Smooth muscle cell (in vitro differentiated cells): ENCODE measurements at regions not wholly inside any gene's neighbourhood (a gene's known extent, or its start where the extent isn't known, plus 50 kb on each side); places are given as distances from the start of the nearest gene placed in this dataset.
A peak's percentile ranks its signal among the peaks of the same experiment; 100 is the strongest.

ENCODE experiments used
- DNase-seq: peaks from one replicate; lab custom pipeline; 2025; ENCODE audit not compliant: unreplicated experiment; lab: John Stamatoyannopoulos, UW
- H2AFZ ChIP-seq: fragments of 200-600 bp; sonication (generic); 2 replicates; pipeline ENCODE4 v1.6.0; 2016; ENCODE audit warnings: antibody characterized with exemption, low read depth, mild to moderate bottlenecking
- H3F3A ChIP-seq: fragments of 200-600 bp; sonication (generic); 2 replicates; pipeline ENCODE4 v1.6.0; 2017; ENCODE audit warnings: antibody characterized with exemption, low read depth
- H3K27ac ChIP-seq: fragments of 200-600 bp; sonication (generic); 2 replicates; pipeline ENCODE4 v1.5.1; 2016; ENCODE audit warnings: low read depth, mild to moderate bottlenecking
- H3K27me3 ChIP-seq: fragments of 200-600 bp; sonication (generic); 2 replicates; pipeline ENCODE4 v1.6.1; 2016; ENCODE audit warnings: low read depth, mild to moderate bottlenecking
- H3K36me3 ChIP-seq: fragments of 200-600 bp; sonication (generic); 2 replicates; pipeline ENCODE4 v1.5.1; 2016; ENCODE audit warnings: low read depth
- H3K4me1 ChIP-seq: fragments of 200-600 bp; sonication (generic); 2 replicates; pipeline ENCODE4 v1.5.1; 2016; ENCODE audit warnings: low read depth
- H3K4me2 ChIP-seq: fragments of 200-600 bp; sonication (generic); 2 replicates; pipeline ENCODE4 v1.6.0; 2016; ENCODE audit warnings: mild to moderate bottlenecking
- H3K4me3 ChIP-seq: fragments of 200-600 bp; sonication (generic); 2 replicates; pipeline ENCODE4 v1.5.1; 2016; ENCODE audit warnings: mild to moderate bottlenecking
- H3K79me2 ChIP-seq: fragments of 200-600 bp; sonication (generic); 2 replicates; pipeline ENCODE4 v1.6.0; 2016; ENCODE audit warnings: low read depth, mild to moderate bottlenecking
- H3K9ac ChIP-seq: fragments of 200-600 bp; sonication (generic); 2 replicates; pipeline ENCODE4 v1.6.0; 2016; ENCODE audit warnings: low read depth
- H3K9me3 ChIP-seq: fragments of 200-600 bp; sonication (generic); replicated peaks from 2 replicates; pipeline ENCODE4 v1.5.1; 2016; ENCODE audit warnings: low read depth
- H4K20me1 ChIP-seq: fragments of 200-600 bp; sonication (generic); 2 replicates; pipeline ENCODE4 v1.6.0; 2016; ENCODE audit warnings: low read depth
- WGBS: methylation state at CpG from one replicate; pipeline ENCODE4 v1.1.7; 2016; ENCODE audit warnings: low lambda C conversion rate; 5-methylcytosine and 5-hydroxymethylcytosine counted together
- TF ChIP-seq, protein P1 (sequence below): fragments of 200-600 bp; sonication (generic); IDR thresholded peaks from 2 replicates; pipeline ENCODE4 v1.5.1; 2017; ENCODE audit warnings: borderline replicate concordance, mild to moderate bottlenecking, antibody characterized with exemption; ENCODE audit not compliant: insufficient read depth, poor library complexity, severe bottlenecking

DNA sequence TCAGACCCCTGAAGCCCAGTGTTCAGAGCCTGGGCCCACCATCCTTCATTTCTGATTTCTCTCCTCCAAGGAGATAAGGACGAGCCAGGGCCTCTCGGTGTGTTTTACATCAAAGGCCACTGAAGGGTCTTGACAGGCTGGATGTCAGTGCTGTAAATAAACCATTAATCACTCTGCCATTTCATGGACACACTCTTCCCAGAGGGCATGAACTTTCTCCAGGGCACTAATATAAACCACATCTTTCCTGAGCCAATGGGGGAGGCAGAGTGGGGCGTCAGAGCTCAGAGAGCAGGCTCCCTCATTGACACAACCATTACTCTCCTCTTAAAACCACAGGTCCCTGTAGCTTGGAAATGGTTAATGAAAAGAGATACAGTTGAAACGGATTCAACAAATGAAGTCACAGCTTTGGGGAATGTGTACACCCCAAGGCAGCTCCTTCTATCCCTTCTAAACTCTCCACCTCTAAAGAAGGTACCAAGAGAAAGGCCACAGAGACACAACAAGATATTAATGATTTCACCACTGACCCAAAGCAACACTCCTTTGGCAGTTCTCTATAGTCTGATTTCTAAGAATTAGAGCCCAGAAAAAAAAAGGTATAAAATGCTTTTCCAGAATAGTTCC lies 200.6 kb downstream of the CHIC2 start:
- Histone ChIP-seq H3K4me1 (peaks cover 5% of the 10 kb centered on the region), H3K4me3 (no peak overlapping the region), H3K9ac (no peak overlapping the region), H3F3A (no peaks in the 10 kb centered on the region), H3K4me2 (no peak overlapping the region), H3K9me3 (no peaks in the 10 kb centered on the region), H3K36me3 (no peaks in the 10 kb centered on the region), H2AFZ (no peak overlapping the region), H3K79me2 (no peaks in the 10 kb centered on the region), H4K20me1 (no peaks in the 10 kb centered on the region), H3K27me3 (no peaks in the 10 kb centered on the region), H3K27ac (no peak overlapping the region)
- WGBS: 23% methylated on average over 4 of the region's 4 CpGs
- TF ChIP-seq, protein P1, sequence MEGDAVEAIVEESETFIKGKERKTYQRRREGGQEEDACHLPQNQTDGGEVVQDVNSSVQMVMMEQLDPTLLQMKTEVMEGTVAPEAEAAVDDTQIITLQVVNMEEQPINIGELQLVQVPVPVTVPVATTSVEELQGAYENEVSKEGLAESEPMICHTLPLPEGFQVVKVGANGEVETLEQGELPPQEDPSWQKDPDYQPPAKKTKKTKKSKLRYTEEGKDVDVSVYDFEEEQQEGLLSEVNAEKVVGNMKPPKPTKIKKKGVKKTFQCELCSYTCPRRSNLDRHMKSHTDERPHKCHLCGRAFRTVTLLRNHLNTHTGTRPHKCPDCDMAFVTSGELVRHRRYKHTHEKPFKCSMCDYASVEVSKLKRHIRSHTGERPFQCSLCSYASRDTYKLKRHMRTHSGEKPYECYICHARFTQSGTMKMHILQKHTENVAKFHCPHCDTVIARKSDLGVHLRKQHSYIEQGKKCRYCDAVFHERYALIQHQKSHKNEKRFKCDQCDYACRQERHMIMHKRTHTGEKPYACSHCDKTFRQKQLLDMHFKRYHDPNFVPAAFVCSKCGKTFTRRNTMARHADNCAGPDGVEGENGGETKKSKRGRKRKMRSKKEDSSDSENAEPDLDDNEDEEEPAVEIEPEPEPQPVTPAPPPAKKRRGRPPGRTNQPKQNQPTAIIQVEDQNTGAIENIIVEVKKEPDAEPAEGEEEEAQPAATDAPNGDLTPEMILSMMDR: no peak
- DNase-seq: no peak

DNA sequence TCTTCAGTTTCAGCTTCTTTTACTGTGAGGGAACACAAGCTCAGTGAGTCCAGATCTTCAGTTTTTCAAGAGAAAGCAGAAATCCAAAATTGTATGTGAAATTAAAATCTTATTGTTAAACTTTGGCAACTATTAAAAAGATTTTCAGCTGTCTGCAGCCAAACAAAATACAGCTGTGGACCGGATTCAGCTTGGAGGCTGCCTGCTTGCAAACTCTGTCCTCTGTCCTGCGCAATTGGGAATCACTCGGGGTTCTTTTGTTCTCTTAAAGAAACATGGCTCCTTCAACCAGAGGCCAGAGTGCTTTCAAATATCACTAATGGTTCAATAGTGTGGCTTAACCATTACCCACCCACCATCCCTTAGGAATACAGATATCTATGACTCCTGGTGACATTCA lies 201.2 kb downstream of the CHIC2 start:
- H3F3A ChIP-seq: no peaks in the 10 kb centered on the region
- H3K27ac ChIP-seq: no peak overlapping the region
- H3K27me3 ChIP-seq: no peaks in the 10 kb centered on the region
- H3K4me1 ChIP-seq: peaks cover 5% of the 10 kb centered on the region
- no peak for DNase-seq
- no peak overlapping the region for H3K4me2 ChIP-seq
- peak overlapping the region; percentile 27 for H3K9ac ChIP-seq
- no peak overlapping the region for H2AFZ ChIP-seq
- no peak overlapping the region for H3K4me3 ChIP-seq
- TF ChIP-seq, protein P1: no peak
- H4K20me1 ChIP-seq: no peaks in the 10 kb centered on the region
- no peaks in the 10 kb centered on the region for H3K79me2 ChIP-seq
- WGBS: 50% methylated on average over 3 of the region's 3 CpGs
- H3K9me3 ChIP-seq: no peaks in the 10 kb centered on the region
- no peaks in the 10 kb centered on the region for H3K36me3 ChIP-seq

DNA sequence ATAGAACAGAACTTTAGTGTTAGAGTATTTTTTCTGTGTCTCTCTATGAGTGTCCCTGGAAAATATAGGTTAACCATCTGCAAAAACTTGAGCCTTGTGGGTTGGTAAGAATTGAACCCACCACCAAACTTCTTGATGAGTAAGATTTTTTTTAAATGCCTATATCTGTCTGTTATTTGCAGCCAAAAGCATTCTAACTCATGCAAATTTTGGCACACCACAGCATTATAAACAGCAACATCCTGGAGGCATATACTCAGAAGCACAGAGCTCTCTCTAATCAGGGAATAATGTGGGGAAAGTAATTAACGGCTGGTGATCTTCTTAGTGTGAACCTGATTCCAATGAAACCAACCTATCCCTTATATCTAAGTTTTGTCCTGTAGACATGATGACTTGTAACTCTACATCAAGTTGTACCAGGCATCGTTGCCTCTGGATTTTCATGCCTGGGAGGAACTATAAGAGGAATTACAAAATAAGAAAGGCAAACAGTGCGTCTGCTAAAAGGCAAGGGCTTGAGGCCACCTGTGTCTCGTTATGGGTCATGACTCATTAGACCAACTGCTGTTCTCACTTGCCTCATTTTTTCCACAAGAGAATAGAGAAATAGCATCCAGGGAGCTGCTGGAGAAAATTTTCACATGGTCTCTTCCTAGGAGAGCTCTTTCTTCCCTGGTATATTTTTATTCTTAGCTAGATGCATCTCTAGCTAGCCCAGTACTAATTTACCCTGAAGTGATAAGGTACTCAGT lies 202.4 kb downstream of the CHIC2 start:
- H3K4me2 ChIP-seq: no peak overlapping the region
- no peaks in the 10 kb centered on the region for H3F3A ChIP-seq
- no peaks in the 10 kb centered on the region for H3K36me3 ChIP-seq
- peaks cover 5% of the 10 kb centered on the region for H3K4me1 ChIP-seq
- no peak overlapping the region for H2AFZ ChIP-seq
- no peaks in the 10 kb centered on the region for H4K20me1 ChIP-seq
- DNase-seq: no peak
- WGBS: 19% methylated on average over 4 of the region's 4 CpGs
- peak overlapping the region; percentile 22 for H3K27ac ChIP-seq
- H3K9ac ChIP-seq: no peak overlapping the region
- H3K27me3 ChIP-seq: no peaks in the 10 kb centered on the region
- H3K79me2 ChIP-seq: no peaks in the 10 kb centered on the region
- H3K4me3 ChIP-seq: no peak overlapping the region
- H3K9me3 ChIP-seq: no peaks in the 10 kb centered on the region
- TF ChIP-seq, protein P1: no peak

DNA sequence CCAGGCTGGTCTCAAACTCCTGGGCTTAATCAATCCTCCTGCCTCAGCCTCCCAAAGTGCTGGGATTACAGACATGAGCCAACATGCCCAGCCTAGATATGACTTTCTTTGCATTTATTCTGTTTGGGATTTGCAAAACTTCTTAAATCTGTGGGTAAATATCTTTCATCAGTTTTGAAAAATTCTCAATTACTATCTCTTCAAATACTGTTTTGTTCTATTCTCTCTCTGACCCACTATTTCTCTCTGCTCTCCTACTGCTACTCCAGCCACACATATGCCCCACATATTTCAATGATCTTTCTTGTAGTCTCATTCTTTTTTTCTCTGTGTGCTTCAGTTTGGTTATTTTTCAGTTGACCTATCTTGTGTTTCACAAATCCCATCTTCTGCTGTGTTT lies 205.1 kb downstream of the CHIC2 start:
- Histone ChIP-seq H3K27me3 (no peaks in the 10 kb centered on the region), H3F3A (peaks cover 10% of the 10 kb centered on the region), H3K4me3 (no peak overlapping the region), H3K4me2 (no peak overlapping the region), H2AFZ (no peak overlapping the region), H3K9ac (no peak overlapping the region), H3K27ac (no peak overlapping the region), H3K9me3 (no peaks in the 10 kb centered on the region), H3K4me1 (peaks cover 5% of the 10 kb centered on the region), H3K36me3 (no peaks in the 10 kb centered on the region), H4K20me1 (no peaks in the 10 kb centered on the region), H3K79me2 (no peaks in the 10 kb centered on the region)
- TF ChIP-seq, protein P1: no peak
- DNase-seq: no peak
